ENCODE measurements at regions not wholly inside any gene's neighbourhood (a gene's known extent, or its start where the extent isn't known, plus 50 kb on each side); places are given as distances from the start of the nearest gene placed in this dataset.
"Not testable (repeated sequence)": the region's sequence is repeated elsewhere in the genome, so short reads cannot be mapped to it uniquely, and the experiment has no call there.

DNA sequence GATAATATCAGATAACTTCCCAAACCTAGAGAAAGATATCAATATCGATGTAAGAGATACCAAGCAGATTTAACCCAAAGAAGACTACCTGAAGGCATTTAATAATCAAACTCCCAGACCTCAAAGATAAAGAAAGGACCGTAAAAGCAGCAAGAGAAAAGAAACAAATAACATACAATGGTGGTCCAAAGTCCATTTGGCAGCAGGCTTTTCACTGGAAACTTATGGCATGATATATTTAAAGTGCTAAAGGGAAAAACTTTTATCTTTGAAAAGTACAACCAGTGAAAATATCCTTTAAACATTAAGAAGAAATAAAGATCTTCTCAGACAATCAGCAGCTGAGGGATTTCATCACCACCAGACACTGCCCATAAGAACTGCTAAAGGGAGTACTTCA is 812.7 kb upstream of the ADAMTS5 start:
- POLR2A ChIA-PET, result no interaction called here
- CTCF ChIA-PET, result no interaction called here
- no peak for DNase-seq (ENCODE audit: extremely low spot score)
- TF ChIP-seq, protein P1, sequence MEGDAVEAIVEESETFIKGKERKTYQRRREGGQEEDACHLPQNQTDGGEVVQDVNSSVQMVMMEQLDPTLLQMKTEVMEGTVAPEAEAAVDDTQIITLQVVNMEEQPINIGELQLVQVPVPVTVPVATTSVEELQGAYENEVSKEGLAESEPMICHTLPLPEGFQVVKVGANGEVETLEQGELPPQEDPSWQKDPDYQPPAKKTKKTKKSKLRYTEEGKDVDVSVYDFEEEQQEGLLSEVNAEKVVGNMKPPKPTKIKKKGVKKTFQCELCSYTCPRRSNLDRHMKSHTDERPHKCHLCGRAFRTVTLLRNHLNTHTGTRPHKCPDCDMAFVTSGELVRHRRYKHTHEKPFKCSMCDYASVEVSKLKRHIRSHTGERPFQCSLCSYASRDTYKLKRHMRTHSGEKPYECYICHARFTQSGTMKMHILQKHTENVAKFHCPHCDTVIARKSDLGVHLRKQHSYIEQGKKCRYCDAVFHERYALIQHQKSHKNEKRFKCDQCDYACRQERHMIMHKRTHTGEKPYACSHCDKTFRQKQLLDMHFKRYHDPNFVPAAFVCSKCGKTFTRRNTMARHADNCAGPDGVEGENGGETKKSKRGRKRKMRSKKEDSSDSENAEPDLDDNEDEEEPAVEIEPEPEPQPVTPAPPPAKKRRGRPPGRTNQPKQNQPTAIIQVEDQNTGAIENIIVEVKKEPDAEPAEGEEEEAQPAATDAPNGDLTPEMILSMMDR (IDR thresholded peaks at IDR 0.05; ENCODE audit: control extremely low read depth, extremely low read depth, low read depth, missing control alignments), result no peak

DNA sequence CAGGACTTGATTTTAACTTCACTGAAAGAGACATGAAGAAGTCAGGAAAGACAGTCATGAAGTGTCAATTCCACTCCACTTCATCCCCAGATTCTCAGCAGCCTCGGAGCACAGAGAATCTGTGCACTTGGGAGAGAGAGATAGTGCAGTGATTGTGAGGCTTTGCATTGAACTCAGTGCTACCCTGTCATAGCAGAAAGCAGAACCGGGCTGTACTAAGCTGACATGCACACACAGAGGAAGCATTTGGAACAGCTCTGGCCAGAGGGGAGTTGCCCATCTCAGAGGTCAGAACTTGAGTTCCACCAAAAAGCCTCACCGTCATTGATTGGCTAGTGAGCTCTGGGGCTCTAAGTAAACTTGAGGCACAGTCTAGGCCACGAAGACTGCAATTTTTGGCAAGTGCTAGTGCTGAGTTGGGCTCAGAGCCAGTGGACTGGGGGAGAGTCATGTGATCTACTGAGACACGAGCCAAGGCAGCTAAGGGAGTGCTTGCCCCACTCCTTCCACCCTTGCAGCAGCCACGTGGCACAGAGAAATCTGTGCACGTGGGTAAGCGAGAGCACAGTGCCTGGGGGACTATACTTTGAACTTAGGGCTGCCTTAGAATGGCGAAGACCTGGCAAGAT is 810.2 kb upstream of the ADAMTS5 start:
- POLR2A ChIA-PET, result no interaction called here
- no peak for DNase-seq (ENCODE audit: extremely low spot score)
- CTCF ChIA-PET, result no interaction called here
- TF ChIP-seq, protein P1 (IDR thresholded peaks at IDR 0.05; ENCODE audit: control extremely low read depth, extremely low read depth, low read depth, missing control alignments), result no peak

DNA sequence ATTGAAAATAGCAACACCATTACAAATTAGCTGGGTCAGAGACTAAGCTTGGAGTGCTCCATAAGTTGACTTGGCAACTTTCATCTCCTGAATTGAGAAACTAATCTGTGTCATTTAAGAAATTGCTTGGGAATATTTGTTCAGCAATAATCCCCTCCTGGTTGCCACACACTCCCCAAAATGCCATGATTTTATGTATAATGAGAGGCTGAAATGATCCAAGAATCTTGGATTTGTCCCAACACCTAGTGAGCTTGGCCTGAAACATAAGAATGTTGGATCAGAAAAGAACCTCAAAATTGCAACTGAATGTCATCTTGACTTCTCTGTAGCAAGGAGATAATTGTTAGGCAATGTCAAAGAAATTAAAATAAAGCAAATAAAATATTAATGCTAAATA is 805.9 kb upstream of the ADAMTS5 start:
- TF ChIP-seq, protein P1 (IDR thresholded peaks at IDR 0.05; ENCODE audit: control extremely low read depth, extremely low read depth, low read depth, missing control alignments), result no peak
- POLR2A ChIA-PET, result no interaction called here
- no peak for DNase-seq (ENCODE audit: extremely low spot score)
- CTCF ChIA-PET, result interaction anchor here (1.6 kb wide), 1 partner anchor 31 kb away, joined by 3 read pairs; no protein-coding TSS in a partner anchor

DNA sequence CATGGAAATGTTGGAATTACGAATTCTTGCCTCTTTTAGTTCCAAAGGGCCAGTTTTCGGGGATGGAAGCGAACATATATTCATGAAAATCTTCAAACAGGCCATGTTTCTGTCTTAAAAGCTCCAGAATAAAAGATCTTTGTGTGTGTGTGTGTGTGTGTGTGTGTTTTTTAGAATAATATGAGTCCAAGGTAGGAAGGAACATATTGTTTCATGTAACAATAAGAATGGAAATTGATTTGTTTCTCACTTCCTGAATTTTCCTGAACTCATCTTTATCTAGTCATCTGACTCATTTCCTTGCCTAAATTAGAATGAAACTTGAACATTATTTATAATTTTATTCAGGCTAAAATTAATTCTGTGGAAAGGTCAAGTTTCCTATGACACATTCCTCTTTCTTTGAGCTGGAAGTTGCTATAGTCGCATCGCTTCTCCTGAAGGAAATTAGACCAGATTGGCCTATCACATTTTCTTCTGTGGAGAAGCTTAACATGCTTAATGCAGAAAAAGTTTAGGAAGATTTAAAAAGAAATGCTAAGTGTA is 805.1 kb upstream of the ADAMTS5 start:
- TF ChIP-seq, protein P1 (IDR thresholded peaks at IDR 0.05; ENCODE audit: control extremely low read depth, extremely low read depth, low read depth, missing control alignments), result no peak
- CTCF ChIA-PET, result interaction anchor here (1.0 to 1.6 kb wide), 2 partner anchors 15 to 31 kb away, joined by 3 read pairs; no protein-coding TSS in a partner anchor

DNA sequence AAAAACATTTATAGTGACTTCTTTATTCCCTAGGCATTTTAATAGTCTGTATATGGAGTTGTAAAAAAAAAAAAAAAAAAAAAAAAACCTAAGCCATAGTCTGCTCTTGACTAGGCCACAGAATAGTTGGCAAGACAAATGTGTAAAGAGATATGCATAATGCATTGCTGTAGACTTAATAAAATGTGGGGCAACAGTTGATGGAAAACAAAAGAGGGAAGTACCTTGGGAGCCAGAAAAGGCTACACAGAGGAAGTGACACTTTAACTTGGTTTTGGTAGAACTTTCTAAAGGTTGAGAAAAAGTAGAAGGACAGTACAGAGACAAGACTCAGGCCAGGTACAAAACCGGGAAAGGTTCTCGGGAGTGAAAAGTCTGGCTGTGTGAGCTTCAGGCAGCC is 802.9 kb upstream of the ADAMTS5 start:
- TF ChIP-seq, protein P1 (IDR thresholded peaks at IDR 0.05; ENCODE audit: control extremely low read depth, extremely low read depth, low read depth, missing control alignments), result no peak
- DNase-seq (ENCODE audit: extremely low spot score), result no peak
- CTCF ChIA-PET, result no interaction called here

More for the DNA sequence above, 805.1 kb upstream of the ADAMTS5 start:
- DNase-seq (ENCODE audit: extremely low spot score), result no peak
- POLR2A ChIA-PET, result no interaction called here

DNA sequence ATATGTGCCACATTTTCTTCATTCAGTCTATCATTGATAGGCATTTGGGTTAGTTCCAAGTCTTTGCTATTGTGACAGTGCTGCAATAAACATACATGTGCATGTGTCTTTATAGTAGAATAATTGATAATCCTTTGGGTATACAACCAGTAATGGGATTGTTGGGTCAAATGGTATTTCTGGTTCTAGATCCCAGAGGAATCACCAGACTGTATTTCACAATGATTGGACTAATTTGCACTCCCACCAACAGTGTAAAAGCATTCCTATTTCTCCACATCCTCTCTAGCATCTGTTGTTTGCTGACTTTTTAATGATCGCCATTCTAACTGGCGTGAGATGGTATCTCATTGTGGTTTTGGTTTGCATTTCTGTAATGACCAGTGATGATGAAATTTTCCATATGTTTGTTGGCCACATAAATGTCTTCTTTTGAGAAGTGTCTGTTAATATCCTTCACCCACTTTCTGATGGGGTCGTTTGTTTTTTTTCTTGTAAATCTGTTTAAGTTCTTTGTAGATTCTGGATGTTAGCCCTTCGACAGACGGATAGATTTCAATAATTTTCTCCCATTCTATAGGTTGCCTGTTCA is 801.3 kb upstream of the ADAMTS5 start:
- POLR2A ChIA-PET; DNase-seq (ENCODE audit: extremely low spot score): not testable (repeated sequence)

More for the DNA sequence above, 802.9 kb upstream of the ADAMTS5 start:
- POLR2A ChIA-PET, result no interaction called here

DNA sequence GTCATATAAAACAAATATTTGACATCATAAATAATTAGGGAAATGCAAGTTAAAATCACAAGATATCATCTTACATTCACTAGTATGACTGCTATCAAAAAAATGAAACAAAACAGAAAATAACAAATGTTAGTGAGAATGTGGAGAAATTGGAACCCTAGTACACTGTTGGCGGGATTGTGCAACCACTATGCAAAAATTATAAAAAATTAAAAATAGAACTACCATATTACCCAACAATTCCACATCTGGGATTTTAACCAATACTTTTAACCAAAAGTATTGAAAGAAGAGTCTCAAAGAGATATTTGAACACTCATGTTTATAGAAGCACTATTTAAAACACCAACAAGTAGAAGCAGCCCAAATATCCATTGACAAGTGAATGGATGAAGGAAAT is 797.2 kb upstream of the ADAMTS5 start:
- CTCF ChIA-PET, result no interaction called here
- TF ChIP-seq, protein P1 (IDR thresholded peaks at IDR 0.05; ENCODE audit: control extremely low read depth, extremely low read depth, low read depth, missing control alignments), result no peak

More for the DNA sequence above, 801.3 kb upstream of the ADAMTS5 start:
- CTCF ChIA-PET, result not testable (repeated sequence)

More for the DNA sequence above, 797.2 kb upstream of the ADAMTS5 start:
- POLR2A ChIA-PET, result no interaction called here
- no peak for DNase-seq (ENCODE audit: extremely low spot score)
